T-helper 2 cell treated with Interferon-gamma antibody and Interleukin-4, amounts not matched to agents 5 μg/mL and 100 μg/mL, for 36 hours (primary cell): ENCODE measurements at regions not wholly inside any gene's neighbourhood (a gene's known extent, or its start where the extent isn't known, plus 50 kb on each side); places are given as distances from the start of the nearest gene placed in this dataset.

Experiments
- DNase-seq: peaks from one replicate; pipeline ENCODE4 v3.0.0; 2021; ENCODE audit warnings: low spot score
- H3K27ac Mint-ChIP-seq: one replicate; pipeline ENCODE4 v1.8.0; 2021; ENCODE audit warnings: mild to moderate bottlenecking, mixed read lengths
- H3K27me3 Mint-ChIP-seq: one replicate; pipeline ENCODE4 v1.8.0; 2021; ENCODE audit warnings: low read depth, mixed read lengths
- H3K36me3 Mint-ChIP-seq: one replicate; pipeline ENCODE4 v1.8.0; 2021; ENCODE audit warnings: low read depth, mixed read lengths
- H3K4me1 Mint-ChIP-seq: one replicate; pipeline ENCODE4 v1.8.0; 2021; ENCODE audit warnings: low read depth, mixed read lengths
- H3K4me3 Mint-ChIP-seq: one replicate; pipeline ENCODE4 v1.8.0; 2022; ENCODE audit warnings: mild to moderate bottlenecking, moderate library complexity, mixed read lengths
- H3K9me3 Mint-ChIP-seq: one replicate; pipeline ENCODE4 v1.8.0; 2021; ENCODE audit warnings: mixed read lengths

GRCh38 chr4:1515156-1515555 lies 108.9 kb upstream of the NKX1-1 start:
- H3K4me3 Mint-ChIP-seq, result no peak overlapping the region
- no peaks in the 10 kb centered on the region for H3K9me3 Mint-ChIP-seq
- no peaks in the 10 kb centered on the region for H3K36me3 Mint-ChIP-seq
- DNase-seq, result no peak
- H3K27ac Mint-ChIP-seq, result no peak overlapping the region
- peaks cover 2% of the 10 kb centered on the region for H3K27me3 Mint-ChIP-seq
- no peaks in the 10 kb centered on the region for H3K4me1 Mint-ChIP-seq

- no peak overlapping the region for H3K27ac Mint-ChIP-seq
- H3K36me3 Mint-ChIP-seq, result no peaks in the 10 kb centered on the region
- DNase-seq, result no peak
- H3K4me3 Mint-ChIP-seq, result no peak overlapping the region
- H3K4me1 Mint-ChIP-seq, result no peaks in the 10 kb centered on the region
- no peaks in the 10 kb centered on the region for H3K9me3 Mint-ChIP-seq
- peaks cover under 1% of the 10 kb centered on the region for H3K27me3 Mint-ChIP-seq
Measured at GRCh38 chr4:1514612-1515011, 108.4 kb upstream of the NKX1-1 start.

- no peak overlapping the region for H3K27ac Mint-ChIP-seq
- no peaks in the 10 kb centered on the region for H3K36me3 Mint-ChIP-seq
- DNase-seq, result no peak
- H3K4me1 Mint-ChIP-seq, result no peaks in the 10 kb centered on the region
- no peak overlapping the region for H3K4me3 Mint-ChIP-seq
- no peaks in the 10 kb centered on the region for H3K27me3 Mint-ChIP-seq
- no peaks in the 10 kb centered on the region for H3K9me3 Mint-ChIP-seq
Measured at GRCh38 chr4:1513936-1514483, 107.8 kb upstream of the NKX1-1 start.

GRCh38 chr4:1512738-1513660 lies 106.8 kb upstream of the NKX1-1 start:
- Mint-ChIP-seq H3K9me3 (no peaks in the 10 kb centered on the region), H3K4me1 (no peaks in the 10 kb centered on the region), H3K27me3 (no peaks in the 10 kb centered on the region), H3K27ac (no peak overlapping the region), H3K36me3 (no peaks in the 10 kb centered on the region), H3K4me3 (no peak overlapping the region)
- peak; percentile 32 for DNase-seq

- H3K4me1 Mint-ChIP-seq, result no peaks in the 10 kb centered on the region
- no peaks in the 10 kb centered on the region for H3K27me3 Mint-ChIP-seq
- H3K4me3 Mint-ChIP-seq, result no peak overlapping the region
- H3K27ac Mint-ChIP-seq, result no peak overlapping the region
- no peaks in the 10 kb centered on the region for H3K36me3 Mint-ChIP-seq
- DNase-seq, result no peak
- H3K9me3 Mint-ChIP-seq, result no peaks in the 10 kb centered on the region
Measured at GRCh38 chr4:1512051-1512737, 106.0 kb upstream of the NKX1-1 start.

GRCh38 chr4:1511441-1512041 lies 105.3 kb upstream of the NKX1-1 start:
- no peak for DNase-seq
- Mint-ChIP-seq H3K27me3 (no peaks in the 10 kb centered on the region), H3K9me3 (no peaks in the 10 kb centered on the region), H3K27ac (no peak overlapping the region), H3K36me3 (no peaks in the 10 kb centered on the region), H3K4me1 (no peaks in the 10 kb centered on the region), H3K4me3 (no peak overlapping the region)

- H3K27ac Mint-ChIP-seq, result no peak overlapping the region
Measured at GRCh38 chr4:1510931-1511330, 104.7 kb upstream of the NKX1-1 start.

GRCh38 chr4:1509366-1509765 lies 103.1 kb upstream of the NKX1-1 start:
- no peak for DNase-seq
- Mint-ChIP-seq H3K4me1 (no peaks in the 10 kb centered on the region), H3K9me3 (no peaks in the 10 kb centered on the region), H3K27me3 (no peaks in the 10 kb centered on the region), H3K36me3 (no peaks in the 10 kb centered on the region), H3K4me3 (no peak overlapping the region), H3K27ac (no peak overlapping the region)

More at GRCh38 chr4:1510931-1511330, 104.7 kb upstream of the NKX1-1 start:
- H3K36me3 Mint-ChIP-seq, result no peaks in the 10 kb centered on the region
- no peaks in the 10 kb centered on the region for H3K27me3 Mint-ChIP-seq
- H3K9me3 Mint-ChIP-seq, result no peaks in the 10 kb centered on the region
- DNase-seq, result no peak
- H3K4me3 Mint-ChIP-seq, result no peak overlapping the region
- no peaks in the 10 kb centered on the region for H3K4me1 Mint-ChIP-seq

GRCh38 chr4:1508161-1509160 lies 102.2 kb upstream of the NKX1-1 start:
- Mint-ChIP-seq H3K36me3 (no peaks in the 10 kb centered on the region), H3K27me3 (no peaks in the 10 kb centered on the region), H3K9me3 (no peaks in the 10 kb centered on the region), H3K4me1 (no peaks in the 10 kb centered on the region), H3K4me3 (no peak overlapping the region), H3K27ac (no peak overlapping the region)
- no peak for DNase-seq

GRCh38 chr4:1506956-1507721 lies 100.9 kb upstream of the NKX1-1 start:
- Mint-ChIP-seq H3K36me3 (no peaks in the 10 kb centered on the region), H3K27me3 (no peaks in the 10 kb centered on the region), H3K4me1 (no peaks in the 10 kb centered on the region), H3K4me3 (no peak overlapping the region), H3K9me3 (no peaks in the 10 kb centered on the region), H3K27ac (no peak overlapping the region)
- no peak for DNase-seq

- Mint-ChIP-seq H3K4me1 (no peaks in the 10 kb centered on the region), H3K27me3 (no peaks in the 10 kb centered on the region), H3K9me3 (no peaks in the 10 kb centered on the region), H3K27ac (no peak overlapping the region), H3K4me3 (no peak overlapping the region), H3K36me3 (no peaks in the 10 kb centered on the region)
- DNase-seq, result no peak
Measured at GRCh38 chr4:1505511-1506460, 99.5 kb upstream of the NKX1-1 start.
